Colonic mucosa (tissue), 4 donors: ENCODE measurements at regions not wholly inside any gene's neighbourhood (a gene's known extent, or its start where the extent isn't known, plus 50 kb on each side); places are given as distances from the start of the nearest gene placed in this dataset.

ENCODE experiments used
- DNase-seq: peaks from one replicate; pipeline ENCODE4 v3.0.0-alpha.2; 2020
- H3K27ac ChIP-seq: fragments of 200-600 bp; one replicate; pipeline ENCODE4 v1.8.0; 2021
- H3K27me3 ChIP-seq: fragments of 200-600 bp; one replicate; pipeline ENCODE4 v1.8.0; 2021
- H3K36me3 ChIP-seq: fragments of 200-600 bp; one replicate; pipeline ENCODE4 v1.8.0; 2021
- H3K4me1 ChIP-seq: fragments of 200-600 bp; one replicate; pipeline ENCODE4 v1.8.0; 2021; ENCODE audit warnings: mild to moderate bottlenecking
- H3K4me3 ChIP-seq: fragments of 200-600 bp; one replicate; pipeline ENCODE4 v1.8.0; 2021
- H3K9ac ChIP-seq, 2 donors: one replicate each; pipeline ENCODE4 v1.7.0; 2013; ENCODE audit warnings: control low read depth in 2 of 2, low read depth in 2 of 2, low read length in 2 of 2
- H3K9me3 ChIP-seq: fragments of 200-600 bp; one replicate; pipeline ENCODE4 v1.8.0; 2021
- intact Hi-C: fragments of 100-400 bp; cut with DNase I; formaldehyde crosslinking; loops from one replicate; pipeline ENCODE4 v1.14.1; 2022
- TF ChIP-seq, protein P1 (sequence below): fragments of 200-600 bp; IDR thresholded peaks from one replicate; pipeline ENCODE4 v1.8.0; 2022; ENCODE audit warnings: antibody characterized with exemption, mild to moderate bottlenecking
- donor health status: healthy.
- donor health status: DM: no; HTN: no; CAD: no.
- donor health status: DM: no; HTN: no; CAD: no.

DNA sequence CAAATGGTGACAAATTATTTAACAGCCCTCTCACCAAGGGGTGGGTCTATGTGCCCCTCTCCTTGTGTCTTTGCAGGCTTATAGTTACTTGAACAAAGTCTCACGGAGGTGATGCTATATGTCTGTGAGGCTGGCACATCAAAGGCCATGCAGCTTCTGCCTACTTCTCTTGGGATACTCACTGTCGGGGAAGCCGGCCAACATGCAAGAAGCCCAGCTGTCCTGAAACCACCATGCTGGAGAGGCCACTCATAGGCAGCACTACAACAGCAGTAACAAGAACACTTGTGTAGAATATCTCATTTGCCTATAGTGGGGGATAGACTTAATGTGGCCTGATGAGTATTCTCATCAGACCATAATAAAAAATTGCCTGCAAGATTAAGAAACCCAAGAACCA, 233.7 kb upstream of the NCKAP5 start:
- intact Hi-C loops, result no loop called here
- Histone ChIP-seq H3K9ac (no peak overlapping the region), H3K4me3 (no peak overlapping the region), H3K4me1 (no peaks in the 10 kb centered on the region), H3K9me3 (no peaks in the 10 kb centered on the region), H3K27ac (no peak overlapping the region), H3K36me3 (no peaks in the 10 kb centered on the region), H3K27me3 (no peaks in the 10 kb centered on the region)
- TF ChIP-seq, protein P1, sequence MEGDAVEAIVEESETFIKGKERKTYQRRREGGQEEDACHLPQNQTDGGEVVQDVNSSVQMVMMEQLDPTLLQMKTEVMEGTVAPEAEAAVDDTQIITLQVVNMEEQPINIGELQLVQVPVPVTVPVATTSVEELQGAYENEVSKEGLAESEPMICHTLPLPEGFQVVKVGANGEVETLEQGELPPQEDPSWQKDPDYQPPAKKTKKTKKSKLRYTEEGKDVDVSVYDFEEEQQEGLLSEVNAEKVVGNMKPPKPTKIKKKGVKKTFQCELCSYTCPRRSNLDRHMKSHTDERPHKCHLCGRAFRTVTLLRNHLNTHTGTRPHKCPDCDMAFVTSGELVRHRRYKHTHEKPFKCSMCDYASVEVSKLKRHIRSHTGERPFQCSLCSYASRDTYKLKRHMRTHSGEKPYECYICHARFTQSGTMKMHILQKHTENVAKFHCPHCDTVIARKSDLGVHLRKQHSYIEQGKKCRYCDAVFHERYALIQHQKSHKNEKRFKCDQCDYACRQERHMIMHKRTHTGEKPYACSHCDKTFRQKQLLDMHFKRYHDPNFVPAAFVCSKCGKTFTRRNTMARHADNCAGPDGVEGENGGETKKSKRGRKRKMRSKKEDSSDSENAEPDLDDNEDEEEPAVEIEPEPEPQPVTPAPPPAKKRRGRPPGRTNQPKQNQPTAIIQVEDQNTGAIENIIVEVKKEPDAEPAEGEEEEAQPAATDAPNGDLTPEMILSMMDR, result no peak
- no peak for DNase-seq

DNA sequence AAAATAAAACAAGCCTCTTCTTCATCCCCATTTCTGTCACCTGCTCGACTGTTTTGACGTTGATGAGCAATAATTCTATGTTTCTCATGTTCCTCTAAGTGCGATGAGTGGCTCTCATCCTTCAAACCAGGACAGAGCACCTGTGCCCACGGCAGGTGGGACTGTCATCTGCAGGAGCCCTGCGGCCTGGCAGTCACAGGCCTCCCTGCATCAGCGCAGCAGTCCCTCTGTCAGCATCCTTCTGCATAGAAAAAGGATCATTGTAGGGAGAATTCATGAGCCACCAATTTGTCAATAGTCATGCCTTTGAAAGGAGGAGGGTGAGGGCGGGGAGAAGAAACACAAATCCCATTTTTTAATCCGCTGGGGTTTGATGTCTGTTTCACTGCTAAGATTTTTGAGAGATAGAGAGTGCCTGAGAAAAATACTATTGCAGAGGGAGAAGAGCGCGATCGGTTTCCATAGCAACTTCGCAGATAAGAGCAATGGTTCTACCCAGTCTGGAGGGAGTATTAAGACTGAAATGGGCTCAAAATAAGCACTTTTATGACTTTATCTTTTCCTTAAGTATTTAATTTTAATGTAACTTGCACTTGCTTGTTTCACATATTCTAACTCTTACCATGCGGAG, 234.3 kb upstream of the NCKAP5 start:
- Histone ChIP-seq H3K4me1 (no peaks in the 10 kb centered on the region), H3K4me3 (no peak overlapping the region), H3K9ac (no peak overlapping the region), H3K9me3 (no peaks in the 10 kb centered on the region), H3K36me3 (no peaks in the 10 kb centered on the region), H3K27ac (no peak overlapping the region), H3K27me3 (no peaks in the 10 kb centered on the region)
- intact Hi-C loops, result no loop called here
- TF ChIP-seq, protein P1, result no peak
- no peak for DNase-seq

DNA sequence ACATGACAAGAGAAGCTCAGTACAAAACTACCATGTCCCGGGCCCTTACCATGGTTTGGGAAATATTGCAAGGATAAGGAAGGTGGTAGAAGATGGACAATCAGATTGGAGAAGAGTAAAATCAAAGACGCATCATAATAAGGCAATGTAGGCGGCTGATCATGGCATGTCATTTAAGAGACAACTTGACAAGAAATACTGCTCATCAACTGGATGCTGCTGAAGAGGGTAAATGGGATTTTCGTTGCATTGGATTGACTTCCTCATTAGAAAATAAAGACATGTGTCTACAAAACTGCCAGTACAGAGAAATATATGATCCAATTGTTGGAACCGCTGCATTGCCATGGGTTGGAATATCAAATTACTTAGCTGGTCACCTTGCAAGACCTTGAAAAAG, 238.3 kb upstream of the NCKAP5 start:
- no peak overlapping the region for H3K9ac ChIP-seq
- no peaks in the 10 kb centered on the region for H3K9me3 ChIP-seq

DNA sequence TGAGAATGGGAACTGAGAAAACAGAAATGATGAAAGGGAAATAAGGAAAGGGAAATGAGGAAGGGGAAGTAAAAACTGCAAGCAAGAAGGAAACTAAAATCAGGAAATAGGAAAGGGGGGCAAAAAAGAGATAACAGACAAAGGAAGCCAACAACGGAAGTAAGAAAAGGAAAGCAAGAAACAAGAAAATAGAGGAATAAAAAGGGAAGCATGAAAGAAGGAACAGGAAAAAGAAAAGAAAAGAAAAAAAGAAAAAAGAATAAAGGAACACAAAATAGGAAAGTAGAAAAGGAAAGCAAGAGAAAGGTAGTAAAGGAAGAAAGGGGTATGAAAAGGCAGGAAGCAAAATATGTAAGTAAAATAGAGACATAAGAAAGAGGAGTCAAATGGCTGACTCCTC, 241.2 kb upstream of the NCKAP5 start:
- TF ChIP-seq, protein P1, result no peak

More for the DNA sequence above, 238.3 kb upstream of the NCKAP5 start:
- TF ChIP-seq, protein P1, result no peak
- intact Hi-C loops, result no loop called here
- DNase-seq, result no peak
- Histone ChIP-seq H3K4me3 (no peak overlapping the region), H3K27ac (no peak overlapping the region), H3K36me3 (no peaks in the 10 kb centered on the region), H3K4me1 (no peaks in the 10 kb centered on the region), H3K27me3 (no peaks in the 10 kb centered on the region)

DNA sequence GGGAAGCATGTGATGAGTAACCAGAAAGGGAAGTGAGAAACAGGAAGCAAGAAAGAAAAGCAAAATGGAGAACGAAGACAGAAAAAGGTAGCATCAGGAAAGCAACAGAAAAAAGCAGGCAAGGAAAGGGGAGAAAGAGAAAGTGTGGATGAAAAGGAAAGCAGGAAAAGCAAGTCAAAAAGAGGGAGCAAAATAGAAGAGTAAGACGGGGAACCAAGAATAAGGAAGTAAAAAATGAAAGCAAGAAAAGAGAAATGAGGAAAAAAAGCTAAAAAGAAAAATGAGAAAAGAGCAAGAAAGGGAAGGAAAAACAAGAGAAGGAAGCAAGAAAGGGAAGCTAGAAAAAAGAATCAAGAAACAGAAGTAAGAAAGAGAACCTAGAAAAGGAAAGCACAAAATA, 242.3 kb upstream of the NCKAP5 start:
- TF ChIP-seq, protein P1, result no peak
- H3K36me3 ChIP-seq, result no peaks in the 10 kb centered on the region
- no peak overlapping the region for H3K9ac ChIP-seq
- no peak overlapping the region for H3K27ac ChIP-seq
- H3K4me1 ChIP-seq, result no peaks in the 10 kb centered on the region
- no peaks in the 10 kb centered on the region for H3K9me3 ChIP-seq
- no peaks in the 10 kb centered on the region for H3K27me3 ChIP-seq
- no peak overlapping the region for H3K4me3 ChIP-seq
- intact Hi-C loops, result no loop called here
- no peak for DNase-seq

More for the DNA sequence above, 241.2 kb upstream of the NCKAP5 start:
- no peak overlapping the region for H3K9ac ChIP-seq
- no peaks in the 10 kb centered on the region for H3K9me3 ChIP-seq
- H3K4me3 ChIP-seq, result no peak overlapping the region
- intact Hi-C loops, result no loop called here
- no peak overlapping the region for H3K27ac ChIP-seq
- no peaks in the 10 kb centered on the region for H3K27me3 ChIP-seq
- H3K4me1 ChIP-seq, result no peaks in the 10 kb centered on the region
- DNase-seq, result no peak
- no peaks in the 10 kb centered on the region for H3K36me3 ChIP-seq
